Endothelial cell of umbilical vein (primary cell): ENCODE measurements at regions not wholly inside any gene's neighbourhood (a gene's known extent, or its start where the extent isn't known, plus 50 kb on each side); places are given as distances from the start of the nearest gene placed in this dataset.

Source experiments
- BruUV-seq: library from RNA; stranded (reverse); fragments of 400-500 nt; replicated peaks from 2 replicates; lab custom pipeline; 2021; lab: Mats Ljungman, UMichigan
- CTCF ChIA-PET: fragments of 300-600, 350-600 bp; sonication (Branson Sonifier 250); formaldehyde crosslinking; loops from one replicate; lab custom pipeline; 2021; ENCODE audit warnings: antibody characterized with exemption, inconsistent platforms; lab: Charles Lee
- POLR2A ChIA-PET: fragments of 300-600, 350-600 bp; sonication (Branson Sonifier 250); formaldehyde crosslinking; loops from one replicate; lab custom pipeline; 2021; ENCODE audit warnings: antibody characterized with exemption, inconsistent platforms; lab: Charles Lee
- DNase-seq: peaks from one replicate; pipeline ENCODE4 v3.0.0-alpha.2; 2011; ENCODE audit warnings: low read depth, low spot score
- FAIRE-seq: peaks from 2 replicates; lab custom pipeline; 2011; peaks lifted over from hg19 to GRCh38; lab: Jason Lieb, UNC
- H2AFZ ChIP-seq: 2 replicates; pipeline ENCODE4 v1.6.0; 2012; ENCODE audit warnings: low read depth, low read length, control low read depth, inconsistent platforms
- H3K27ac ChIP-seq: 2 replicates; pipeline ENCODE4 v1.5.1; 2011; ENCODE audit warnings: low read depth, mild to moderate bottlenecking, control low read depth, low read length, moderate library complexity; ENCODE audit not compliant: insufficient read depth
- H3K27me3 ChIP-seq, 2 experiments: 2 replicates each; pipeline versions ENCODE4 v1.6.0 to v1.6.1; 2011; ENCODE audit warnings: low read length in 2 of 2, mixed read lengths in 1 of 2; ENCODE audit not compliant: control insufficient read depth in 2 of 2, insufficient read depth in 2 of 2
- H3K36me3 ChIP-seq, 2 experiments: 2 replicates in 1 of 2; 3 replicates in 1 of 2; pipeline ENCODE4 v1.5.1; 2011; ENCODE audit warnings: low read length in 2 of 2, mild to moderate bottlenecking in 1 of 2, moderate library complexity in 1 of 2; ENCODE audit not compliant: control insufficient read depth in 2 of 2, insufficient read depth in 2 of 2; ENCODE audit errors: extremely low read depth in 1 of 2
- H3K4me1 ChIP-seq: 3 replicates; pipeline ENCODE4 v1.5.1; 2011; ENCODE audit warnings: mild to moderate bottlenecking, low read length; ENCODE audit not compliant: control insufficient read depth, insufficient read depth; ENCODE audit errors: extremely low read depth
- H3K4me2 ChIP-seq: 2 replicates; pipeline ENCODE4 v1.6.1; 2011; ENCODE audit warnings: low read length, control low read depth, mixed read lengths; ENCODE audit not compliant: insufficient read depth
- H3K4me3 ChIP-seq, 3 experiments: fragments of 200-600 bp in 1 of 3; sonication (generic), shearing (Covaris generic) in 1 of 3; replicated peaks in 1 of 3; 2 replicates each; pipeline ENCODE4 v1.5.1; 2011 to 2016; ENCODE audit warnings: control low read depth in 3 of 3, low read length in 3 of 3, mild to moderate bottlenecking in 2 of 3, inconsistent platforms in 1 of 3, low read depth in 1 of 3, moderate library complexity in 1 of 3; ENCODE audit not compliant: insufficient read depth in 1 of 3
- H3K79me2 ChIP-seq: 2 replicates; pipeline ENCODE4 v1.6.0; 2012; ENCODE audit warnings: low read length, inconsistent platforms; ENCODE audit not compliant: control insufficient read depth, insufficient read depth
- H3K9ac ChIP-seq: replicated peaks from 2 replicates; pipeline ENCODE3; 2011; ENCODE audit warnings: low read length, control low read depth; ENCODE audit not compliant: insufficient read depth; ENCODE audit errors: extremely low read depth
- H3K9me1 ChIP-seq: replicated peaks from 3 replicates; pipeline ENCODE4 v1.6.0; 2011; ENCODE audit warnings: mild to moderate bottlenecking, low read length; ENCODE audit not compliant: control insufficient read depth, insufficient read depth; ENCODE audit errors: extremely low read depth
- H3K9me3 ChIP-seq: replicated peaks from 2 replicates; pipeline ENCODE4 v1.5.1; 2012; ENCODE audit warnings: low read length, inconsistent platforms; ENCODE audit not compliant: control insufficient read depth, insufficient read depth
- H4K20me1 ChIP-seq: replicated peaks from 2 replicates; pipeline ENCODE3; 2011; ENCODE audit warnings: mild to moderate bottlenecking, low read length; ENCODE audit not compliant: control insufficient read depth, insufficient read depth; ENCODE audit errors: extremely low read depth
- CTCF ChIP-seq, 2 donors: IDR thresholded peaks; 1 replicate in 1 of 2; 2 replicates in 1 of 2; pipeline ENCODE4 v1.5.1; 2011; ENCODE audit warnings: low read length in 2 of 2, mild to moderate bottlenecking in 2 of 2, moderate library complexity in 2 of 2, control low read depth in 1 of 2, inconsistent platforms in 1 of 2, low read depth in 1 of 2; ENCODE audit not compliant: insufficient read depth in 1 of 2; ENCODE audit errors: extremely low read depth in 1 of 2
- EZH2 ChIP-seq: IDR thresholded peaks from 2 replicates; pipeline ENCODE4 v1.6.1; 2012; ENCODE audit warnings: borderline replicate concordance, low read depth, mild to moderate bottlenecking, moderate library complexity, low read length, inconsistent platforms; ENCODE audit not compliant: severe bottlenecking
- FOS ChIP-seq: IDR thresholded peaks from 2 replicates; pipeline ENCODE4 v1.6.1; 2011; ENCODE audit warnings: mild to moderate bottlenecking, low read length, moderate library complexity, borderline replicate concordance; ENCODE audit not compliant: insufficient read depth
- GATA2 ChIP-seq: IDR thresholded peaks from 2 replicates; pipeline ENCODE4 v1.7.0; 2011; ENCODE audit warnings: low read depth, mild to moderate bottlenecking, moderate library complexity, mixed read lengths, low read length; ENCODE audit not compliant: insufficient read length, insufficient read depth
- JUN ChIP-seq: IDR thresholded peaks from 2 replicates; pipeline ENCODE4 v1.6.1; 2011; ENCODE audit warnings: borderline replicate concordance, low read depth; ENCODE audit not compliant: insufficient read length, insufficient read depth
- MAX ChIP-seq: IDR thresholded peaks from 2 replicates; pipeline ENCODE4 v1.6.1; 2011; ENCODE audit not compliant: insufficient read depth, insufficient read length
- MYC ChIP-seq: IDR thresholded peaks from one replicate; pipeline ENCODE4 v1.6.1; 2011; ENCODE audit warnings: mild to moderate bottlenecking, low read depth, low read length
- POLR2A ChIP-seq: IDR thresholded peaks from 2 replicates; pipeline ENCODE4 v1.6.1; 2012; ENCODE audit warnings: low read depth, mild to moderate bottlenecking, control low read depth, low read length
- POLR2AphosphoS5 ChIP-seq: IDR thresholded peaks from 2 replicates; pipeline ENCODE4 v1.6.1; 2012; ENCODE audit warnings: low read depth, mild to moderate bottlenecking, control low read depth, low read length, moderate library complexity; ENCODE audit not compliant: insufficient read depth
- dilution Hi-C: fragments of 300-500 bp; cut with MboI; formaldehyde crosslinking; loops from one replicate; pipeline ENCODE4 v1.15.0; 2019; ENCODE audit warnings: low sequenced_read_pairs; ENCODE audit not compliant: extremely low pct_ligation_motif_present
- intact Hi-C: fragments of 100-400 bp; cut with micrococcal nuclease; formaldehyde crosslinking; loops from one replicate; pipeline ENCODE4 v1.10.0; 2022

- BruUV-seq = no TSS peak
- no peaks in the 10 kb centered on the region for H3K9me3 ChIP-seq
- H3K9ac ChIP-seq = no peak overlapping the region
- no peak overlapping the region for H3K4me3 ChIP-seq
- dilution Hi-C loops (no loop called here), intact Hi-C loops (no loop called here)
- no peak overlapping the region for H2AFZ ChIP-seq
- CTCF ChIA-PET = no interaction called here
- TF ChIP-seq MAX = no peak
- no peak for TF ChIP-seq GATA2
- no peak for TF ChIP-seq POLR2AphosphoS5
- no peak for TF ChIP-seq MYC
- no peak for TF ChIP-seq EZH2
- no peak for TF ChIP-seq CTCF (IDR thresholded peaks at IDR 0.05; ENCODE audit: extremely low read depth in 1 of 2, insufficient read depth in 1 of 2, low read depth in 1 of 2, low read length in 2 of 2)
- no peak for TF ChIP-seq POLR2A
- TF ChIP-seq FOS = no peak
- TF ChIP-seq JUN = no peak
- H3K36me3 ChIP-seq = no peaks in the 10 kb centered on the region
- H3K9me1 ChIP-seq = no peaks in the 10 kb centered on the region
- no peak overlapping the region for H3K27ac ChIP-seq
- no peaks in the 10 kb centered on the region for H4K20me1 ChIP-seq
- POLR2A ChIA-PET = no interaction called here
- peaks cover 16 to 17% of the 10 kb centered on the region in 2 experiments for H3K27me3 ChIP-seq
- no peak for FAIRE-seq
- H3K4me1 ChIP-seq = no peaks in the 10 kb centered on the region
- no peak overlapping the region for H3K4me2 ChIP-seq
- no peaks in the 10 kb centered on the region for H3K79me2 ChIP-seq
- no peak for DNase-seq
These were observed 56.0 kb upstream of the LHX1 start for GRCh38 chr17:36881323-36881722.
